A549 (cell line): ENCODE measurements at regions not wholly inside any gene's neighbourhood (a gene's known extent, or its start where the extent isn't known, plus 50 kb on each side); places are given as distances from the start of the nearest gene placed in this dataset.

Source experiments
- BHLHE40 ChIP-seq: IDR thresholded peaks from 2 replicates; pipeline ENCODE4 v1.6.1; 2012; ENCODE audit warnings: low read depth, low read length, inconsistent platforms
- CBX8 ChIP-seq: fragments of 200-600 bp; sonication (generic); IDR thresholded peaks from 2 replicates; pipeline ENCODE4 v1.6.1; 2016
- CEBPB ChIP-seq, 2 experiments: fragments of >200 bp in 1 of 2; sonication (Bioruptor Twin) in 1 of 2; formaldehyde crosslinking in 1 of 2; IDR thresholded peaks; 2 replicates each; pipeline ENCODE4 v1.6.1; 2012 to 2016
- CTCF ChIP-seq: fragments of >200 bp; sonication (Bioruptor Twin); formaldehyde crosslinking; IDR thresholded peaks from 3 replicates; pipeline ENCODE4 v1.5.1; 2016
- EHMT2 ChIP-seq: fragments of 200-600 bp; sonication (generic); IDR thresholded peaks from 2 replicates; pipeline ENCODE4 v1.6.1; 2016; ENCODE audit warnings: antibody characterized with exemption, low read depth, mild to moderate bottlenecking, moderate library complexity
- EP300 ChIP-seq, 2 experiments: fragments of >200 bp; sonication (Bioruptor Twin); formaldehyde crosslinking; IDR thresholded peaks; 2 replicates in 1 of 2; 3 replicates in 1 of 2; pipeline ENCODE4 v1.6.1; 2016 to 2017
- KDM1A ChIP-seq: fragments of 200-600 bp; sonication (generic); IDR thresholded peaks from 2 replicates; pipeline ENCODE4 v1.6.1; 2016; ENCODE audit warnings: low read depth, mild to moderate bottlenecking
- MAX ChIP-seq: IDR thresholded peaks from 2 replicates; pipeline ENCODE4 v1.6.1; 2012
- POLR2A ChIP-seq: IDR thresholded peaks from 2 replicates; pipeline ENCODE4 v1.6.1; 2012; ENCODE audit warnings: mild to moderate bottlenecking, low read length
- RCOR1 ChIP-seq: fragments of 150-350 bp; IDR thresholded peaks from 2 replicates; pipeline ENCODE4 v1.6.1; 2014; ENCODE audit warnings: antibody characterized with exemption, low read length, low read depth
- ZC3H11A ChIP-seq: fragments of 450-650 bp; IDR thresholded peaks from 2 replicates; pipeline ENCODE4 v1.6.1; 2014; ENCODE audit warnings: antibody characterized with exemption, mild to moderate bottlenecking

GRCh38 chr1:209342441-209343175 lies 240.9 kb upstream of the CAMK1G start:
- no peak for TF ChIP-seq KDM1A
- no peak for TF ChIP-seq MAX
- no peak for TF ChIP-seq CTCF
- TF ChIP-seq CEBPB (IDR thresholded peaks at IDR 0.05) = no peak
- TF ChIP-seq EHMT2 = no peak
- no peak for TF ChIP-seq ZC3H11A
- TF ChIP-seq CBX8 = no peak
- TF ChIP-seq BHLHE40 = no peak
- TF ChIP-seq EP300 (IDR thresholded peaks at IDR 0.05) = no peak
- no peak for TF ChIP-seq POLR2A
- no peak for TF ChIP-seq RCOR1
